ENCODE measurements at regions not wholly inside any gene's neighbourhood (a gene's known extent, or its start where the extent isn't known, plus 50 kb on each side); places are given as distances from the start of the nearest gene placed in this dataset.
A peak's percentile ranks its signal among the peaks of the same experiment; 100 is the strongest.
"Not testable (repeated sequence)": the region's sequence is repeated elsewhere in the genome, so short reads cannot be mapped to it uniquely, and the experiment has no call there.

- no peak overlapping the region for H3K27ac ChIP-seq
- no peaks in the 10 kb centered on the region for H3K36me3 ChIP-seq
- TF ChIP-seq CTCF (IDR thresholded peaks at IDR 0.05) (no peak), POLR2A (IDR thresholded peaks at IDR 0.05) (no peak)
- H3K27me3 ChIP-seq: no peaks in the 10 kb centered on the region
- no peak for DNase-seq
- H3K9me3 ChIP-seq: no peaks in the 10 kb centered on the region
- intact Hi-C loops (cut with DNase I): loop anchor here in 1 of 2 donors (10.0 kb wide), 2 partner anchors 186 to 614 kb away; no protein-coding TSS in a partner anchor
- peak in 3 of 4 donors; percentile 21 to 51 (median 28) for ATAC-seq
- no peak overlapping the region for H3K4me3 ChIP-seq
- H3K4me1 ChIP-seq: no peaks in the 10 kb centered on the region
- 47% methylated on average over 3 of the region's 3 CpGs for WGBS (ENCODE audit: insufficient coverage, low coverage, low lambda C conversion rate, missing lambda C conversion rate)
Observed at GRCh38 chr6:780706-781105, 87.8 kb upstream of the EXOC2 start.

GRCh38 chr6:776951-777350 is 84.0 kb upstream of the EXOC2 start:
- WGBS (ENCODE audit: insufficient coverage, low coverage, low lambda C conversion rate, missing lambda C conversion rate): 90% methylated on average over 8 of the region's 9 CpGs
- no peaks in the 10 kb centered on the region for H3K9me3 ChIP-seq
- no peak for DNase-seq
- H3K27me3 ChIP-seq: no peaks in the 10 kb centered on the region
- H3K36me3 ChIP-seq: no peaks in the 10 kb centered on the region
- TF ChIP-seq POLR2A (IDR thresholded peaks at IDR 0.05): no peak
- no peak for TF ChIP-seq CTCF (IDR thresholded peaks at IDR 0.05)
- no peaks in the 10 kb centered on the region for H3K4me1 ChIP-seq
- intact Hi-C loops (cut with DNase I): no loop called here
- no peak for ATAC-seq
- no peak overlapping the region for H3K27ac ChIP-seq
- no peak overlapping the region for H3K4me3 ChIP-seq

GRCh38 chr6:776528-776931 is 83.6 kb upstream of the EXOC2 start:
- Histone ChIP-seq H3K9me3 (no peaks in the 10 kb centered on the region), H3K36me3 (no peaks in the 10 kb centered on the region), H3K27me3 (no peaks in the 10 kb centered on the region), H3K27ac (no peak overlapping the region), H3K4me3 (no peak overlapping the region), H3K4me1 (no peaks in the 10 kb centered on the region)
- TF ChIP-seq CTCF (IDR thresholded peaks at IDR 0.05) (no peak), POLR2A (IDR thresholded peaks at IDR 0.05) (no peak)
- 56% methylated on average over 3 of the region's 3 CpGs for WGBS (ENCODE audit: insufficient coverage, low coverage, low lambda C conversion rate, missing lambda C conversion rate)
- peak in 1 of 4 donors; percentile 34 for ATAC-seq
- no peak for DNase-seq
- intact Hi-C loops (cut with DNase I): no loop called here

GRCh38 chr6:775863-776262 is 82.9 kb upstream of the EXOC2 start:
- Histone ChIP-seq H3K9me3 (no peaks in the 10 kb centered on the region), H3K27ac (no peak overlapping the region), H3K27me3 (no peaks in the 10 kb centered on the region), H3K4me3 (no peak overlapping the region), H3K4me1 (no peaks in the 10 kb centered on the region), H3K36me3 (no peaks in the 10 kb centered on the region)
- WGBS (ENCODE audit: insufficient coverage, low coverage, low lambda C conversion rate, missing lambda C conversion rate): 42% methylated on average over 4 of the region's 5 CpGs
- TF ChIP-seq CTCF (IDR thresholded peaks at IDR 0.05): no peak
- DNase-seq: no peak
- intact Hi-C loops (cut with DNase I): no loop called here
- no peak for ATAC-seq

- H3K27me3 ChIP-seq; H3K27ac ChIP-seq; H3K36me3 ChIP-seq; intact Hi-C loops (cut with DNase I); DNase-seq; H3K4me3 ChIP-seq; ATAC-seq; H3K4me1 ChIP-seq; H3K9me3 ChIP-seq: not testable (repeated sequence)
Observed at GRCh38 chr6:771683-772082, 78.7 kb upstream of the EXOC2 start.
